ENCODE measurements at regions not wholly inside any gene's neighbourhood (a gene's known extent, or its start where the extent isn't known, plus 50 kb on each side); places are given as distances from the start of the nearest gene placed in this dataset.

DNA sequence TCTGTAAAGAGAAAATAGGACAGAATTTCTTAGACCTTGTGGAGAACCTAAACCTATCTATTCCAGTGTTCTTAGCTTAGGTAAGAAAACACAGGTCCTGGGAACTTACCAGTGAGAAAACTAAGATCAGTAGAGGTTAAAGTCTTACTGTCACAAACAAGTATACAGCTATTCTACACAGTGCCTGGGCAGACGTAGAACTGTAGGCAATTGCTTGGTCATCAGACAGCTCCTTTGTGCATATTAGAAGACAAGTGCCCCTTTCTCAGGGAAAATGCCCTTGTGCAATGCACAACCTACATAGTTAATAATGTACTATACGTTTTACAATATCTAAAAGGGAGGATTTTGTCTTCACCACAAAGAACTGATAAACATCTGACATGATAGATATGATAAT is 86.6 kb upstream of the JADE1 start:
- Histone ChIP-seq H4K20me1 (ENCODE audit: control insufficient read depth, extremely low read depth, insufficient read depth, low read length) (no peaks in the 10 kb centered on the region), H3K4me3 (ENCODE audit: control insufficient read depth in 2 of 3, extremely low read depth in 1 of 3, insufficient read depth in 2 of 3, low read depth in 1 of 3, low read length in 3 of 3) (no peak overlapping the region), H3K27me3 (ENCODE audit: control insufficient read depth, extremely low read depth, insufficient read depth, low read length) (no peaks in the 10 kb centered on the region), H3K79me2 (ENCODE audit: control insufficient read depth, insufficient read depth, low read length) (no peaks in the 10 kb centered on the region), H3K9me3 (ENCODE audit: control insufficient read depth, low read depth, low read length) (no peaks in the 10 kb centered on the region), H3K4me1 (ENCODE audit: control insufficient read depth, extremely low read depth, insufficient read depth, low read length) (no peaks in the 10 kb centered on the region), H3K36me3 (ENCODE audit: control insufficient read depth in 2 of 2, extremely low read depth in 1 of 2, insufficient read depth in 2 of 2, low read length in 2 of 2) (no peaks in the 10 kb centered on the region), H3K9me1 (ENCODE audit: control insufficient read depth, extremely low read depth, insufficient read depth, low read length) (no peaks in the 10 kb centered on the region), H3K4me2 (ENCODE audit: control insufficient read depth, extremely low read depth, insufficient read depth, low read depth, low read length) (no peak overlapping the region), H3K27ac (ENCODE audit: control insufficient read depth, insufficient read depth, low read length) (no peak overlapping the region), H2AFZ (ENCODE audit: control insufficient read depth, low read length) (no peak overlapping the region), H3K9ac (ENCODE audit: control insufficient read depth, extremely low read depth, insufficient read depth, low read length) (no peak overlapping the region)
- DNase-seq (ENCODE audit: low read depth, low spot score) = no peak
- dilution Hi-C loops (cut with MboI; ENCODE audit: extremely low pct_ligation_motif_present, low sequenced_read_pairs) = no loop called here
- TF ChIP-seq, protein P1, sequence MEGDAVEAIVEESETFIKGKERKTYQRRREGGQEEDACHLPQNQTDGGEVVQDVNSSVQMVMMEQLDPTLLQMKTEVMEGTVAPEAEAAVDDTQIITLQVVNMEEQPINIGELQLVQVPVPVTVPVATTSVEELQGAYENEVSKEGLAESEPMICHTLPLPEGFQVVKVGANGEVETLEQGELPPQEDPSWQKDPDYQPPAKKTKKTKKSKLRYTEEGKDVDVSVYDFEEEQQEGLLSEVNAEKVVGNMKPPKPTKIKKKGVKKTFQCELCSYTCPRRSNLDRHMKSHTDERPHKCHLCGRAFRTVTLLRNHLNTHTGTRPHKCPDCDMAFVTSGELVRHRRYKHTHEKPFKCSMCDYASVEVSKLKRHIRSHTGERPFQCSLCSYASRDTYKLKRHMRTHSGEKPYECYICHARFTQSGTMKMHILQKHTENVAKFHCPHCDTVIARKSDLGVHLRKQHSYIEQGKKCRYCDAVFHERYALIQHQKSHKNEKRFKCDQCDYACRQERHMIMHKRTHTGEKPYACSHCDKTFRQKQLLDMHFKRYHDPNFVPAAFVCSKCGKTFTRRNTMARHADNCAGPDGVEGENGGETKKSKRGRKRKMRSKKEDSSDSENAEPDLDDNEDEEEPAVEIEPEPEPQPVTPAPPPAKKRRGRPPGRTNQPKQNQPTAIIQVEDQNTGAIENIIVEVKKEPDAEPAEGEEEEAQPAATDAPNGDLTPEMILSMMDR (optimal IDR thresholded peaks at IDR 0.05 in 1 of 3, IDR thresholded peaks at IDR 0.05 in 1 of 3, conservative IDR thresholded peaks at IDR 0.05 in 1 of 3; ENCODE audit: extremely low read depth in 1 of 3, insufficient read depth in 2 of 3, low read length in 3 of 3) = no peak
- TF ChIP-seq EZH2 (IDR thresholded peaks at IDR 0.05; ENCODE audit: low read length) = no peak
- FAIRE-seq = no peak

DNA sequence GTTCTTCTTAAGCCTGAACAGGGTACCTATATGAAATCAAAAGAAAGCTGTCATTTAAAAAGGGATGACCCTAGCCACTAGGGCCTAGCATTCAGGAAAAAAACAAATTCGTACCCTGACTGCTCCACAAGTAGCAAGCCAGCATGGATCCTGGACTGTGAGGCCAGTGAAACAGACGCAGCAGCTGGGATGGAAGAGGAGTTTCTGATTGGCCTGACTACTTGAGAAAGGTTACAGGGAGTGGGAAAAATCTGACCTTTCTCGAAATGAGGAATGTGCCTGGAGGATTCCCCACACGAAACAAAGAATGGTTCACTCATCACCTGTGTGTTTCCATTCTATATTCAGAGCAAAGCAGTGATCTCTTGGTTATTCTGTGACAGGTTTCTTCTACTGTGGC is 87.6 kb upstream of the JADE1 start:
- Histone ChIP-seq H3K27me3 (ENCODE audit: control insufficient read depth, extremely low read depth, insufficient read depth, low read length) (no peaks in the 10 kb centered on the region), H3K4me1 (ENCODE audit: control insufficient read depth, extremely low read depth, insufficient read depth, low read length) (no peaks in the 10 kb centered on the region), H3K4me2 (ENCODE audit: control insufficient read depth, extremely low read depth, insufficient read depth, low read depth, low read length) (no peak overlapping the region), H3K9me1 (ENCODE audit: control insufficient read depth, extremely low read depth, insufficient read depth, low read length) (no peaks in the 10 kb centered on the region), H3K4me3 (ENCODE audit: control insufficient read depth in 2 of 3, extremely low read depth in 1 of 3, insufficient read depth in 2 of 3, low read depth in 1 of 3, low read length in 3 of 3) (no peak overlapping the region), H3K36me3 (ENCODE audit: control insufficient read depth in 2 of 2, extremely low read depth in 1 of 2, insufficient read depth in 2 of 2, low read length in 2 of 2) (no peaks in the 10 kb centered on the region), H4K20me1 (ENCODE audit: control insufficient read depth, extremely low read depth, insufficient read depth, low read length) (no peaks in the 10 kb centered on the region), H2AFZ (ENCODE audit: control insufficient read depth, low read length) (no peak overlapping the region), H3K27ac (ENCODE audit: control insufficient read depth, insufficient read depth, low read length) (no peak overlapping the region), H3K9ac (ENCODE audit: control insufficient read depth, extremely low read depth, insufficient read depth, low read length) (no peak overlapping the region), H3K9me3 (ENCODE audit: control insufficient read depth, low read depth, low read length) (no peaks in the 10 kb centered on the region), H3K79me2 (ENCODE audit: control insufficient read depth, insufficient read depth, low read length) (no peaks in the 10 kb centered on the region)
- TF ChIP-seq, protein P1 (optimal IDR thresholded peaks at IDR 0.05 in 1 of 3, IDR thresholded peaks at IDR 0.05 in 1 of 3, conservative IDR thresholded peaks at IDR 0.05 in 1 of 3; ENCODE audit: extremely low read depth in 1 of 3, insufficient read depth in 2 of 3, low read length in 3 of 3) = no peak
- TF ChIP-seq EZH2 (IDR thresholded peaks at IDR 0.05; ENCODE audit: low read length) = no peak
- FAIRE-seq (no peak), DNase-seq (ENCODE audit: low read depth, low spot score) (no peak)
- dilution Hi-C loops (cut with MboI; ENCODE audit: extremely low pct_ligation_motif_present, low sequenced_read_pairs) = no loop called here

All from keratinocyte (primary cell).